ENCODE measurements at regions not wholly inside any gene's neighbourhood (a gene's known extent, or its start where the extent isn't known, plus 50 kb on each side); places are given as distances from the start of the nearest gene placed in this dataset.

DNA sequence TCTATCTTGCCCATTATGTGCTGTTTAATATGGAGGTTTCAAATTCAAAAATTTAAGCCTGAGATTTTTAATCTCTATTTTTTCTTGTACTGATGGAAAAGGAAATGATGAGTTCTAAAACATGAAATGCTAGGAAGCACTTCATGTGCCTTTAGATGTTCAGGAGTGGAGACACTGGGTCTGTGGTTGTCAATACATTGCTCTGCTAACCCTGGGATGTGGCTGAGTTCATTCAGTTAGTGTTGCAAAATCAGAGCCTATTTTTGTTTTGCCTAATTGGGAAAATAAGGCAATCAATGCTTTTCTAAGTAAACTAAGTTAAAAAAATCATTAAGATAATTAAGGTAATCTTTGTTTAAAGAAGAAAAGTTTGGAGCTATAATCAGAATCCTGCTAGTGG lies 83.1 kb downstream of the DIPK2A start:
- no peaks in the 10 kb centered on the region for H3K9me3 Mint-ChIP-seq (ENCODE audit: low read depth)
- no peak for DNase-seq (ENCODE audit: low spot score, unreplicated experiment)
- no peaks in the 10 kb centered on the region for H3K36me3 Mint-ChIP-seq (ENCODE audit: insufficient read depth)

DNA sequence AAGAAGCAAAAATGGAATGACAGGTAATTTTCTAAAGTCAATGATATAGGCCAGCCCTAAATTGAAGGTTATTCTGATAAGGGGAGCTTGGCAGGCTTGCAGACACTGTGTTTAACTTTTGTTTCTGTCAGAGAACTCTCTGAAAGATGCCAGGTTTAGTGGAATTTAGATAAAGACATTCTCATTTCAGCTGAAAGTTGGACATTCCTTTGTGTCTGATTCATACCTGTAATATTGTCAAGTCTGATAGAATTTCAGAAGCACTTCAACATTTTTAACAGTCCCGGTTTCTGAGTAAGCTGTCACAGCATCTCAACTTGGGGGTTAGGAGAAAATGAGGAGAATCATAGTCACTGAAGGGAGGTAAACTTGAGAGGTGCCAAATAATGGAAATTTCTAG lies 84.0 kb downstream of the DIPK2A start:
- H3K27me3 Mint-ChIP-seq: no peaks in the 10 kb centered on the region
- no peak overlapping the region for H3K27ac Mint-ChIP-seq
- peaks cover 3% of the 10 kb centered on the region for H3K4me1 Mint-ChIP-seq (ENCODE audit: low read depth)
- H3K9me3 Mint-ChIP-seq (ENCODE audit: low read depth): no peaks in the 10 kb centered on the region
- no peak for DNase-seq (ENCODE audit: low spot score, unreplicated experiment)
- H3K4me3 Mint-ChIP-seq (ENCODE audit: low read depth): no peak overlapping the region
- TF ChIP-seq, protein P1, sequence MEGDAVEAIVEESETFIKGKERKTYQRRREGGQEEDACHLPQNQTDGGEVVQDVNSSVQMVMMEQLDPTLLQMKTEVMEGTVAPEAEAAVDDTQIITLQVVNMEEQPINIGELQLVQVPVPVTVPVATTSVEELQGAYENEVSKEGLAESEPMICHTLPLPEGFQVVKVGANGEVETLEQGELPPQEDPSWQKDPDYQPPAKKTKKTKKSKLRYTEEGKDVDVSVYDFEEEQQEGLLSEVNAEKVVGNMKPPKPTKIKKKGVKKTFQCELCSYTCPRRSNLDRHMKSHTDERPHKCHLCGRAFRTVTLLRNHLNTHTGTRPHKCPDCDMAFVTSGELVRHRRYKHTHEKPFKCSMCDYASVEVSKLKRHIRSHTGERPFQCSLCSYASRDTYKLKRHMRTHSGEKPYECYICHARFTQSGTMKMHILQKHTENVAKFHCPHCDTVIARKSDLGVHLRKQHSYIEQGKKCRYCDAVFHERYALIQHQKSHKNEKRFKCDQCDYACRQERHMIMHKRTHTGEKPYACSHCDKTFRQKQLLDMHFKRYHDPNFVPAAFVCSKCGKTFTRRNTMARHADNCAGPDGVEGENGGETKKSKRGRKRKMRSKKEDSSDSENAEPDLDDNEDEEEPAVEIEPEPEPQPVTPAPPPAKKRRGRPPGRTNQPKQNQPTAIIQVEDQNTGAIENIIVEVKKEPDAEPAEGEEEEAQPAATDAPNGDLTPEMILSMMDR (IDR thresholded peaks at IDR 0.05; ENCODE audit: unreplicated experiment): no peak
- H3K36me3 Mint-ChIP-seq (ENCODE audit: insufficient read depth): no peaks in the 10 kb centered on the region

More for the DNA sequence above, 83.1 kb downstream of the DIPK2A start:
- no peaks in the 10 kb centered on the region for H3K27me3 Mint-ChIP-seq
- H3K4me3 Mint-ChIP-seq (ENCODE audit: low read depth): no peak overlapping the region
- H3K27ac Mint-ChIP-seq: no peak overlapping the region
- TF ChIP-seq, protein P1 (IDR thresholded peaks at IDR 0.05; ENCODE audit: unreplicated experiment): no peak
- peaks cover 3% of the 10 kb centered on the region for H3K4me1 Mint-ChIP-seq (ENCODE audit: low read depth)

GRCh38 chr3:144058713-144059112 lies 87.1 kb downstream of the DIPK2A start:
- H3K4me3 Mint-ChIP-seq (ENCODE audit: low read depth): no peak overlapping the region
- H3K9me3 Mint-ChIP-seq (ENCODE audit: low read depth): no peaks in the 10 kb centered on the region
- TF ChIP-seq, protein P1 (IDR thresholded peaks at IDR 0.05; ENCODE audit: unreplicated experiment): no peak
- no peak overlapping the region for H3K27ac Mint-ChIP-seq
- H3K27me3 Mint-ChIP-seq: no peaks in the 10 kb centered on the region
- H3K4me1 Mint-ChIP-seq (ENCODE audit: low read depth): peaks cover 3% of the 10 kb centered on the region
- H3K36me3 Mint-ChIP-seq (ENCODE audit: insufficient read depth): no peaks in the 10 kb centered on the region
- DNase-seq (ENCODE audit: low spot score, unreplicated experiment): no peak

- H3K4me3 Mint-ChIP-seq (ENCODE audit: low read depth): no peak overlapping the region
- no peaks in the 10 kb centered on the region for H3K27me3 Mint-ChIP-seq
- H3K4me1 Mint-ChIP-seq (ENCODE audit: low read depth): peaks cover 3% of the 10 kb centered on the region
- no peak overlapping the region for H3K27ac Mint-ChIP-seq
- TF ChIP-seq, protein P1 (IDR thresholded peaks at IDR 0.05; ENCODE audit: unreplicated experiment): no peak
- no peaks in the 10 kb centered on the region for H3K36me3 Mint-ChIP-seq (ENCODE audit: insufficient read depth)
- no peaks in the 10 kb centered on the region for H3K9me3 Mint-ChIP-seq (ENCODE audit: low read depth)
- DNase-seq (ENCODE audit: low spot score, unreplicated experiment): no peak
These were observed 87.9 kb downstream of the DIPK2A start for GRCh38 chr3:144059481-144059880.

GRCh38 chr3:144060881-144061280 lies 89.3 kb downstream of the DIPK2A start:
- H3K4me1 Mint-ChIP-seq (ENCODE audit: low read depth): no peaks in the 10 kb centered on the region
- H3K4me3 Mint-ChIP-seq (ENCODE audit: low read depth): no peak overlapping the region
- H3K27ac Mint-ChIP-seq: no peak overlapping the region
- no peaks in the 10 kb centered on the region for H3K9me3 Mint-ChIP-seq (ENCODE audit: low read depth)
- H3K27me3 Mint-ChIP-seq: no peaks in the 10 kb centered on the region
- no peaks in the 10 kb centered on the region for H3K36me3 Mint-ChIP-seq (ENCODE audit: insufficient read depth)
- TF ChIP-seq, protein P1 (IDR thresholded peaks at IDR 0.05; ENCODE audit: unreplicated experiment): no peak
- no peak for DNase-seq (ENCODE audit: low spot score, unreplicated experiment)

Measured in progenitor cell of endocrine pancreas (in vitro differentiated cells).